ENCODE measurements at regions not wholly inside any gene's neighbourhood (a gene's known extent, or its start where the extent isn't known, plus 50 kb on each side); places are given as distances from the start of the nearest gene placed in this dataset.

DNA sequence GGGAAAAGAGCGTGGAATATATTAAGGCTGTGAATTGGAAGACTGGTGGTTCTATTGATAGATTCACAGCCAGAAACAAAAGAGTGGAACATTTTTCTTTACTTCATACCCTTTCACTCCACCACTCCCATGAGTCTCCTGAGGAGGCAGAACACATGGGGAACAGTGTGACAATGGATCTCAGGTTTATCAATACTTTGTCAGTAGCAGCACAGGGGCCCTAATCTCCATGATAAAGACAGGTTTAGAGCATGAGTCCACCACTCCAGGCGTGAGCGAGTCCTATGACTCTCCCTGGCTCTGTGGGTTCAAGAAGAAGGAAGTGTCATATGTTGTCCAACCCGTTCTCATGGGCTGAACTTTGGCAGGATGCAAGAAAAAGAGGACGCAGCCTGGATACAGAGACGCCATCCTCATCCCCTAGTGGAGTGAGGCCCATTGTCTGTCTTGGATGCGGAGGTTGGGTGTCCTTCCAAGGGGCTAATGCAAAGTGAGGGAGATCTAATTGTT lies 361.2 kb downstream of the TMEM114 start:
- no peak overlapping the region for H3K4me2 ChIP-seq (ENCODE audit: control insufficient read depth, extremely low read depth, insufficient read depth, low read depth, low read length)
- H3K9ac ChIP-seq (ENCODE audit: control insufficient read depth, extremely low read depth, insufficient read depth, low read length) = no peak overlapping the region
- TF ChIP-seq, protein P1, sequence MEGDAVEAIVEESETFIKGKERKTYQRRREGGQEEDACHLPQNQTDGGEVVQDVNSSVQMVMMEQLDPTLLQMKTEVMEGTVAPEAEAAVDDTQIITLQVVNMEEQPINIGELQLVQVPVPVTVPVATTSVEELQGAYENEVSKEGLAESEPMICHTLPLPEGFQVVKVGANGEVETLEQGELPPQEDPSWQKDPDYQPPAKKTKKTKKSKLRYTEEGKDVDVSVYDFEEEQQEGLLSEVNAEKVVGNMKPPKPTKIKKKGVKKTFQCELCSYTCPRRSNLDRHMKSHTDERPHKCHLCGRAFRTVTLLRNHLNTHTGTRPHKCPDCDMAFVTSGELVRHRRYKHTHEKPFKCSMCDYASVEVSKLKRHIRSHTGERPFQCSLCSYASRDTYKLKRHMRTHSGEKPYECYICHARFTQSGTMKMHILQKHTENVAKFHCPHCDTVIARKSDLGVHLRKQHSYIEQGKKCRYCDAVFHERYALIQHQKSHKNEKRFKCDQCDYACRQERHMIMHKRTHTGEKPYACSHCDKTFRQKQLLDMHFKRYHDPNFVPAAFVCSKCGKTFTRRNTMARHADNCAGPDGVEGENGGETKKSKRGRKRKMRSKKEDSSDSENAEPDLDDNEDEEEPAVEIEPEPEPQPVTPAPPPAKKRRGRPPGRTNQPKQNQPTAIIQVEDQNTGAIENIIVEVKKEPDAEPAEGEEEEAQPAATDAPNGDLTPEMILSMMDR (optimal IDR thresholded peaks at IDR 0.05 in 1 of 3, IDR thresholded peaks at IDR 0.05 in 1 of 3, conservative IDR thresholded peaks at IDR 0.05 in 1 of 3; ENCODE audit: extremely low read depth in 1 of 3, insufficient read depth in 2 of 3, low read length in 3 of 3) = no peak
- no peak for TF ChIP-seq EZH2 (IDR thresholded peaks at IDR 0.05; ENCODE audit: low read length)
- no peaks in the 10 kb centered on the region for H3K4me1 ChIP-seq (ENCODE audit: control insufficient read depth, extremely low read depth, insufficient read depth, low read length)
- FAIRE-seq = no peak
- no peak for DNase-seq (ENCODE audit: low read depth, low spot score)
- dilution Hi-C loops (cut with MboI; ENCODE audit: extremely low pct_ligation_motif_present, low sequenced_read_pairs) = no loop called here
- H3K9me3 ChIP-seq (ENCODE audit: control insufficient read depth, low read depth, low read length) = no peaks in the 10 kb centered on the region
- no peak overlapping the region for H2AFZ ChIP-seq (ENCODE audit: control insufficient read depth, low read length)
- H3K9me1 ChIP-seq (ENCODE audit: control insufficient read depth, extremely low read depth, insufficient read depth, low read length) = no peaks in the 10 kb centered on the region
- H3K79me2 ChIP-seq (ENCODE audit: control insufficient read depth, insufficient read depth, low read length) = no peaks in the 10 kb centered on the region
- no peaks in the 10 kb centered on the region for H4K20me1 ChIP-seq (ENCODE audit: control insufficient read depth, extremely low read depth, insufficient read depth, low read length)
- no peak overlapping the region for H3K27ac ChIP-seq (ENCODE audit: control insufficient read depth, insufficient read depth, low read length)
- H3K4me3 ChIP-seq (ENCODE audit: control insufficient read depth in 2 of 3, extremely low read depth in 1 of 3, insufficient read depth in 2 of 3, low read depth in 1 of 3, low read length in 3 of 3) = no peak overlapping the region
- H3K36me3 ChIP-seq (ENCODE audit: control insufficient read depth in 2 of 2, extremely low read depth in 1 of 2, insufficient read depth in 2 of 2, low read length in 2 of 2) = no peaks in the 10 kb centered on the region
- no peaks in the 10 kb centered on the region for H3K27me3 ChIP-seq (ENCODE audit: control insufficient read depth, extremely low read depth, insufficient read depth, low read length)

DNA sequence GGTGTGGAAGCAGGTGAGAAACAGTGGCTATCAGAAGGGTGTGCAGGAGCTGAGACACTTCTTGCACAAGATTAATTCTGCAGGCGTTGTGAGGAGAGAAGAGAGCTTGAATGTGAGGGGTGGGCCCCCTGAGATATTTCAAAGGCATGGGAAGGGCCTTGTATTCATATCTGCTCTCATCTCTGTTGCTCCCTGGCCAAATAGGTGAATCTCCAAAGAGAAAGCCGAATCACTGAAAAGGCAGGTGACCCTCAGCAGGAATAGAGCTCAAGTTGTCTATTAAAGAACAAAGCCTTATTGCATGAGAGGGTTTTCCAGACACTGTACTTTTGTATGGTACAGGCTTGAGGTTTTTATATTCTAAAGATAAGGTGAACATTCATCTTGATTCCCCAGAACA lies 373.1 kb downstream of the TMEM114 start:
- H3K9me3 ChIP-seq (ENCODE audit: control insufficient read depth, low read depth, low read length) = peaks cover 3% of the 10 kb centered on the region
- FAIRE-seq = no peak

More for the DNA sequence above, 373.1 kb downstream of the TMEM114 start:
- no peaks in the 10 kb centered on the region for H3K36me3 ChIP-seq (ENCODE audit: control insufficient read depth in 2 of 2, extremely low read depth in 1 of 2, insufficient read depth in 2 of 2, low read length in 2 of 2)
- H3K4me3 ChIP-seq (ENCODE audit: control insufficient read depth in 2 of 3, extremely low read depth in 1 of 3, insufficient read depth in 2 of 3, low read depth in 1 of 3, low read length in 3 of 3) = no peak overlapping the region
- H2AFZ ChIP-seq (ENCODE audit: control insufficient read depth, low read length) = no peak overlapping the region
- no peaks in the 10 kb centered on the region for H3K4me1 ChIP-seq (ENCODE audit: control insufficient read depth, extremely low read depth, insufficient read depth, low read length)
- no peaks in the 10 kb centered on the region for H3K9me1 ChIP-seq (ENCODE audit: control insufficient read depth, extremely low read depth, insufficient read depth, low read length)
- dilution Hi-C loops (cut with MboI; ENCODE audit: extremely low pct_ligation_motif_present, low sequenced_read_pairs) = no loop called here
- no peaks in the 10 kb centered on the region for H4K20me1 ChIP-seq (ENCODE audit: control insufficient read depth, extremely low read depth, insufficient read depth, low read length)
- no peak overlapping the region for H3K9ac ChIP-seq (ENCODE audit: control insufficient read depth, extremely low read depth, insufficient read depth, low read length)
- TF ChIP-seq, protein P1 (optimal IDR thresholded peaks at IDR 0.05 in 1 of 3, IDR thresholded peaks at IDR 0.05 in 1 of 3, conservative IDR thresholded peaks at IDR 0.05 in 1 of 3; ENCODE audit: extremely low read depth in 1 of 3, insufficient read depth in 2 of 3, low read length in 3 of 3) = no peak
- no peak for TF ChIP-seq EZH2 (IDR thresholded peaks at IDR 0.05; ENCODE audit: low read length)
- no peak for DNase-seq (ENCODE audit: low read depth, low spot score)
- no peak overlapping the region for H3K27ac ChIP-seq (ENCODE audit: control insufficient read depth, insufficient read depth, low read length)
- no peak overlapping the region for H3K4me2 ChIP-seq (ENCODE audit: control insufficient read depth, extremely low read depth, insufficient read depth, low read depth, low read length)
- no peaks in the 10 kb centered on the region for H3K79me2 ChIP-seq (ENCODE audit: control insufficient read depth, insufficient read depth, low read length)
- no peaks in the 10 kb centered on the region for H3K27me3 ChIP-seq (ENCODE audit: control insufficient read depth, extremely low read depth, insufficient read depth, low read length)
